ENCODE measurements at regions not wholly inside any gene's neighbourhood (a gene's known extent, or its start where the extent isn't known, plus 50 kb on each side); places are given as distances from the start of the nearest gene placed in this dataset.

GRCh38 chr15:98402486-98402885 lies 245.9 kb upstream of the IGF1R start:
- Mint-ChIP-seq H3K4me1 (ENCODE audit: low read depth, unreplicated experiment) (no peaks in the 10 kb centered on the region), H3K27me3 (ENCODE audit: insufficient read depth, unreplicated experiment) (peaks cover 15% of the 10 kb centered on the region), H3K36me3 (ENCODE audit: insufficient read depth, unreplicated experiment) (no peaks in the 10 kb centered on the region), H3K4me3 (ENCODE audit: unreplicated experiment) (no peak overlapping the region), H3K27ac (ENCODE audit: unreplicated experiment) (no peak overlapping the region), H3K9me3 (ENCODE audit: unreplicated experiment) (no peaks in the 10 kb centered on the region)
- DNase-seq: no peak
- BruUV-seq (replicated peaks): no TSS peak
- no peaks in the 10 kb centered on the region for H3K9me3 ChIP-seq
- CTCF ChIA-PET: no interaction called here
- no peak overlapping the region for H3K4me3 ChIP-seq (ENCODE audit: low read depth, low read length)
- no peaks in the 10 kb centered on the region for H3K4me1 ChIP-seq
- TF ChIP-seq, protein P1, sequence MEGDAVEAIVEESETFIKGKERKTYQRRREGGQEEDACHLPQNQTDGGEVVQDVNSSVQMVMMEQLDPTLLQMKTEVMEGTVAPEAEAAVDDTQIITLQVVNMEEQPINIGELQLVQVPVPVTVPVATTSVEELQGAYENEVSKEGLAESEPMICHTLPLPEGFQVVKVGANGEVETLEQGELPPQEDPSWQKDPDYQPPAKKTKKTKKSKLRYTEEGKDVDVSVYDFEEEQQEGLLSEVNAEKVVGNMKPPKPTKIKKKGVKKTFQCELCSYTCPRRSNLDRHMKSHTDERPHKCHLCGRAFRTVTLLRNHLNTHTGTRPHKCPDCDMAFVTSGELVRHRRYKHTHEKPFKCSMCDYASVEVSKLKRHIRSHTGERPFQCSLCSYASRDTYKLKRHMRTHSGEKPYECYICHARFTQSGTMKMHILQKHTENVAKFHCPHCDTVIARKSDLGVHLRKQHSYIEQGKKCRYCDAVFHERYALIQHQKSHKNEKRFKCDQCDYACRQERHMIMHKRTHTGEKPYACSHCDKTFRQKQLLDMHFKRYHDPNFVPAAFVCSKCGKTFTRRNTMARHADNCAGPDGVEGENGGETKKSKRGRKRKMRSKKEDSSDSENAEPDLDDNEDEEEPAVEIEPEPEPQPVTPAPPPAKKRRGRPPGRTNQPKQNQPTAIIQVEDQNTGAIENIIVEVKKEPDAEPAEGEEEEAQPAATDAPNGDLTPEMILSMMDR (IDR thresholded peaks at IDR 0.05; ENCODE audit: insufficient read depth in 1 of 2, low read depth in 1 of 2, low read length in 1 of 2, severe bottlenecking in 1 of 2, unreplicated experiment in 1 of 2): no peak
- H3K36me3 ChIP-seq (ENCODE audit: control insufficient read depth, insufficient read depth, low read length): no peaks in the 10 kb centered on the region
- no peaks in the 10 kb centered on the region for H3K27me3 ChIP-seq (replicated peaks; ENCODE audit: control insufficient read depth, insufficient read depth, low read length)
- POLR2A ChIA-PET: no interaction called here
- intact Hi-C loops (cut with micrococcal nuclease; ENCODE audit: unreplicated experiment): no loop called here

GRCh38 chr15:98403169-98403568 lies 245.2 kb upstream of the IGF1R start:
- DNase-seq: no peak
- Histone ChIP-seq H3K27me3 (replicated peaks; ENCODE audit: control insufficient read depth, insufficient read depth, low read length) (no peaks in the 10 kb centered on the region), H3K4me1 (no peaks in the 10 kb centered on the region), H3K36me3 (ENCODE audit: control insufficient read depth, insufficient read depth, low read length) (no peaks in the 10 kb centered on the region), H3K4me3 (ENCODE audit: low read depth, low read length) (no peak overlapping the region), H3K9me3 (no peaks in the 10 kb centered on the region)
- Mint-ChIP-seq H3K27me3 (ENCODE audit: insufficient read depth, unreplicated experiment) (peaks cover 15% of the 10 kb centered on the region), H3K4me3 (ENCODE audit: unreplicated experiment) (no peak overlapping the region), H3K4me1 (ENCODE audit: low read depth, unreplicated experiment) (no peaks in the 10 kb centered on the region), H3K9me3 (ENCODE audit: unreplicated experiment) (no peaks in the 10 kb centered on the region), H3K27ac (ENCODE audit: unreplicated experiment) (no peak overlapping the region), H3K36me3 (ENCODE audit: insufficient read depth, unreplicated experiment) (no peaks in the 10 kb centered on the region)
- intact Hi-C loops (cut with micrococcal nuclease; ENCODE audit: unreplicated experiment): no loop called here
- CTCF ChIA-PET: no interaction called here
- TF ChIP-seq, protein P1 (IDR thresholded peaks at IDR 0.05; ENCODE audit: insufficient read depth in 1 of 2, low read depth in 1 of 2, low read length in 1 of 2, severe bottlenecking in 1 of 2, unreplicated experiment in 1 of 2): no peak
- POLR2A ChIA-PET: no interaction called here
- no TSS peak for BruUV-seq (replicated peaks)

DNA sequence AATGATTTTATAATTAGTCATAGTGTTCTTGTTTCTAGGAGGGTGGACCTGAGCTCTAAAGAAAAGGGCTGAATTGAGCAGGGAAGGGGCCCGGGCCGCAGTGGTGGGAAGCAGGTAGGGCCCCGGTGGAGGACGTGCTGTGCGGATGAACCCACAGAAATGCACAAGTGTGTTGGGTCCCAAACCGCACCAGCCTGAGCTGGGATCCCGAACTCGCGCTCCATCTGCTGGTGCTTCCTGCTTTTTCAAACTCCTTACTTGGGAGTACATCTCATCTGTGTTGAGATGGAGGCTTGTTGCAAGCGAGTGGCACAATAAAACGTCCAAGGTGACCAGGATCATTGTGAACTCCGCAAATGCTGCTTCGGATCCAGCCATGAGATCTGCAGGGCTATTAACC lies 244.8 kb upstream of the IGF1R start:
- CTCF ChIA-PET: no interaction called here
- no peaks in the 10 kb centered on the region for H3K4me1 ChIP-seq

More for the DNA sequence above, 244.8 kb upstream of the IGF1R start:
- Mint-ChIP-seq H3K9me3 (ENCODE audit: unreplicated experiment) (no peaks in the 10 kb centered on the region), H3K27me3 (ENCODE audit: insufficient read depth, unreplicated experiment) (peaks cover 15% of the 10 kb centered on the region), H3K4me1 (ENCODE audit: low read depth, unreplicated experiment) (no peaks in the 10 kb centered on the region), H3K4me3 (ENCODE audit: unreplicated experiment) (no peak overlapping the region), H3K27ac (ENCODE audit: unreplicated experiment) (no peak overlapping the region), H3K36me3 (ENCODE audit: insufficient read depth, unreplicated experiment) (no peaks in the 10 kb centered on the region)
- H3K9me3 ChIP-seq: no peaks in the 10 kb centered on the region
- no peaks in the 10 kb centered on the region for H3K36me3 ChIP-seq (ENCODE audit: control insufficient read depth, insufficient read depth, low read length)
- no peaks in the 10 kb centered on the region for H3K27me3 ChIP-seq (replicated peaks; ENCODE audit: control insufficient read depth, insufficient read depth, low read length)
- no TSS peak for BruUV-seq (replicated peaks)
- H3K4me3 ChIP-seq (ENCODE audit: low read depth, low read length): no peak overlapping the region
- no peak for DNase-seq
- intact Hi-C loops (cut with micrococcal nuclease; ENCODE audit: unreplicated experiment): no loop called here
- TF ChIP-seq, protein P1 (IDR thresholded peaks at IDR 0.05; ENCODE audit: insufficient read depth in 1 of 2, low read depth in 1 of 2, low read length in 1 of 2, severe bottlenecking in 1 of 2, unreplicated experiment in 1 of 2): no peak
- POLR2A ChIA-PET: no interaction called here

Measured in Caco-2 (cell line).